22Rv1 (cell line): ENCODE measurements at regions not wholly inside any gene's neighbourhood (a gene's known extent, or its start where the extent isn't known, plus 50 kb on each side); places are given as distances from the start of the nearest gene placed in this dataset.

Source experiments
- ZFX ChIP-seq: fragments of 450-650 bp; IDR thresholded peaks from 2 replicates; pipeline ENCODE4 v1.6.1; 2017; ENCODE audit warnings: antibody characterized with exemption, borderline replicate concordance
- TF ChIP-seq, protein P1 (sequence below): fragments of 450-650 bp; IDR thresholded peaks from 2 replicates; pipeline ENCODE4 v1.5.1; 2017; ENCODE audit warnings: mild to moderate bottlenecking

DNA sequence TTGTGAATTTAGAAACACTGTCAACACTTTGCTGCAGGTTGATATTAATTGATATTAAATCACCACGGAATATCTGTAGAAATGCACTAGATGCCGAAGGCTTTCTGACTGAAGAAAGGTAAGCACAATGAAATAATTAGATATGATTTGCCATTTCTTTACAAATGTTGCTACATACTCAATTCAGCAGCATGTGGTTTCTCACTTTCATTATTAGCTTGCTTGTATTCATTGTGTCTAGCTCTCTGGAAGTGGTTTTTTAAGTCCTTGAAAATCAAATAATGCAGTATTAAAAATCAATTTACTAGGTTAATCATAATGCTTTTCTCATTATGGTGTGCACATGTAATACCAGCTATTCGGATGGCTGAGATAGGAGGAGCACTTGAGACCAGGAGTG lies 231.3 kb upstream of the MARCKS start:
- TF ChIP-seq, protein P1, sequence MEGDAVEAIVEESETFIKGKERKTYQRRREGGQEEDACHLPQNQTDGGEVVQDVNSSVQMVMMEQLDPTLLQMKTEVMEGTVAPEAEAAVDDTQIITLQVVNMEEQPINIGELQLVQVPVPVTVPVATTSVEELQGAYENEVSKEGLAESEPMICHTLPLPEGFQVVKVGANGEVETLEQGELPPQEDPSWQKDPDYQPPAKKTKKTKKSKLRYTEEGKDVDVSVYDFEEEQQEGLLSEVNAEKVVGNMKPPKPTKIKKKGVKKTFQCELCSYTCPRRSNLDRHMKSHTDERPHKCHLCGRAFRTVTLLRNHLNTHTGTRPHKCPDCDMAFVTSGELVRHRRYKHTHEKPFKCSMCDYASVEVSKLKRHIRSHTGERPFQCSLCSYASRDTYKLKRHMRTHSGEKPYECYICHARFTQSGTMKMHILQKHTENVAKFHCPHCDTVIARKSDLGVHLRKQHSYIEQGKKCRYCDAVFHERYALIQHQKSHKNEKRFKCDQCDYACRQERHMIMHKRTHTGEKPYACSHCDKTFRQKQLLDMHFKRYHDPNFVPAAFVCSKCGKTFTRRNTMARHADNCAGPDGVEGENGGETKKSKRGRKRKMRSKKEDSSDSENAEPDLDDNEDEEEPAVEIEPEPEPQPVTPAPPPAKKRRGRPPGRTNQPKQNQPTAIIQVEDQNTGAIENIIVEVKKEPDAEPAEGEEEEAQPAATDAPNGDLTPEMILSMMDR: no peak
- no peak for TF ChIP-seq ZFX
